ENCODE measurements at regions not wholly inside any gene's neighbourhood (a gene's known extent, or its start where the extent isn't known, plus 50 kb on each side); places are given as distances from the start of the nearest gene placed in this dataset.

DNA sequence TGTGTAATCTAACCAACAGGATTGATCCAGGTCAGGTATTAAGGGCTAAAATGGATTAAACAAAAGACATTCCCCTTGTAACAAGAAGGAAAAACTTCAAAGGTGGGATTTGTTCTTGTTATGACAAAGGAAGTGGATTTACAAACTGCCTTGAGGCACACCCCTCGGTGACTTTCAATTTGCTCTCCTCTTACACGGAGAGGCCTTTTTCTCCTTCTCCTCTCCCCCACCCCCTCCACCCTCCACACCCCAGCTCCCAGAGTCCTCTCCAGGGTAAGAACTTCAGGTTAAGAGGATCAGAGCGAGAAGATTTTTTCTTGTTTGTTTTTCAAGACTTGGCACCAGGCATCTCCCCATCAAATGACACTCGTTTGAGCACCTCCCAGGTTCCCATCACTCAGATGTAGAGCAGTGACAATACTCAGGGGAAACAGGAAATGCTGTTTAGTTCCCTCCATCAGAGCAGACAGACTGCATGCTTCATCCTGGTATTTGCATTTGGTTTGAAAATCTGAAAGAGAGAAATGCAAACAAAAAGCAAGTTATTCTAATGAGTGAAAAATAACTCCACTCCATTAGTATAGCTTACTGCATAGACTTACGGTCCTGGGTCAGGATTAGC lies 77.6 kb upstream of the TMEM260 start:
- ATAC-seq (no peak), DNase-seq (no peak)

GRCh38 chr14:56505361-56505760 lies 74.2 kb upstream of the TMEM260 start:
- ATAC-seq: no peak
- DNase-seq: no peak

GRCh38 chr14:56512521-56512920 lies 67.1 kb upstream of the TMEM260 start:
- no peak for DNase-seq
- no peak for ATAC-seq

DNA sequence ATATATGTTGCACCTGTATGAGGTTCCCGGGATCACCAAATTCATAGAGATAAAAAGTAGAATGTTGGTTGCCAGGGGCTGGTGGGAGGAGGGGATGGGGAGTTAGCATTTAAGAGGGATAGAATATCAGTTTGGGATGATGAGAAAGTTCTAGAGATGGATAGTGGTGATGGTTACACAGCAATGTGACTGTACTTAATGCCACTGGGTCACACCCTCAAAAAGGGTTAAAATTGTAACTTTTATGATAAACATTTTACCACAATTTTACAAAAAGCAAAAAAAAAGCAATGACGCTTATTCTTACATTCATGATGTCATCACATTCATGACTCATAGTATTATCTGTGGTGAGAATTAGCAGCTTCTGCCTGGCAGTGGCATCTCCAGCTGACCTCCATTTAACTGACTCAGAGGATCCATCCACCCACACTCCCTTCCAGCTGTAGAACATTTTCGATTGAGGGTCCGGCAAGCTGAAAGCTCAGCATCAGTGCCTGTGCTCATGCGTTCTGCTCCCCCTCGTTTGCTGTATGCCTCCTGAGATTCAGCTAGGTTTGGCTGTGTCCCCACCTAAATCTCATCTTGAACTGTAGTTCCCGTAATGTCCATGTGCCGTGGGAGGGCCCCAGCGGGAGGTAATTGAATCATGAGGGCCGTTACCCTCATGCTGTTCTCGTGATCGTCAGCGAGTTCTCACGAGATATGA lies 64.8 kb upstream of the TMEM260 start:
- peak; percentile 25 for DNase-seq
- ATAC-seq: peak; percentile 84

- DNase-seq (no peak), ATAC-seq (no peak)
Observed at GRCh38 chr14:56515739-56516138, 63.9 kb upstream of the TMEM260 start.

- ATAC-seq (no peak), DNase-seq (no peak)
Observed at GRCh38 chr14:56522403-56522802, 57.2 kb upstream of the TMEM260 start.

DNA sequence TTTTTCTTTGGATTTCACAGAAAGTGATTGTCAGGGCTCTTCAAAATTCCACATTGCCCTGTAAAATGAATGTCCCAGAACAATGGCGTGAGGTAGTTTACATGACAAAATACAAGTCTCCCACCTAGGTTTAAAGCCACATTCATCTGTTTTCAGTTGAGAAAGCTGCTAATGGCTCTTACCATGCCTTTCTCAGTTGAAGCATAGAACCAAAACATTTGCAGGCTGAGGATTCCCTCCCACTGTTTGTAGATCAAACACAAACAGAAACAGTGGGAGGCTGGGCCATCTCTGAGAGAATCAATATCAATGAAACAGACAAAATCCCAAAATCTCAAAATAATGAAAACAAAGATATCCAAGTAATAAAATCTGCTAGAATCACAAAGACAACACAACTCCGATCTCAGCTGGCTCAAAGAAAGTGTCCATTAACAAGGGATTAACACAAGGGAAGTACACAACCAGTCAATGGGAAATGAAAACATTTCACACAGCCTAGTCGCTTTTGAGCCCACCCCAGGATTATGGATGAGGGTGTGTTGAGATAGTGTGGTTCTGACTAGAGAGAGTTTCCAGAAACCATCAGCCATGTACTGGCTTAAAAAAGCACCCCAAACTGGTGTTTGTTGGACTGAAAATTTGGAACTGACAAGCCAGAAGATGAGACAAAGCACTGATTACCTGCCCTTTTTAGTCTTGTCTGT lies 54.5 kb upstream of the TMEM260 start:
- DNase-seq (no peak), ATAC-seq (no peak)

DNA sequence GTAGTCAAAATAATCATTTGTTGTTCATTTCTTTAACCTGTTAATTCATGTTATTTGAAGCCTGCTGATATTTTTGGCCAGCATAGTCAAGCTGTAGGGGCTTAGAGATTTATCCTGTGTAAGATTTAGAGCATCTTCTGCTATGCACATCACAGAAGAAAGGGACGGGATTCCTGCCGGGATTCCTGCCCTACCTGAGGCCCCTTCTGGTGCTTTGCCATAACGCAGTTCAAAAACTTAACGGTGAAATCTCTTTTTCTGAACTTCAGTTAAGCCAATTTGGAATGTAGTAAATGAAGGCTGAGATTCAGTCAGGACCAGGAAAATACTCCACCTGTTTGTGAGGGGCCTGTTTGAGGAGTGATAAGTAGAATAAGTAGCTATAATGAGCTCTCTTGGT lies 50.7 kb upstream of the TMEM260 start:
- no peak for DNase-seq
- ATAC-seq: no peak
